ENCODE measurements at regions not wholly inside any gene's neighbourhood (a gene's known extent, or its start where the extent isn't known, plus 50 kb on each side); places are given as distances from the start of the nearest gene placed in this dataset.

DNA sequence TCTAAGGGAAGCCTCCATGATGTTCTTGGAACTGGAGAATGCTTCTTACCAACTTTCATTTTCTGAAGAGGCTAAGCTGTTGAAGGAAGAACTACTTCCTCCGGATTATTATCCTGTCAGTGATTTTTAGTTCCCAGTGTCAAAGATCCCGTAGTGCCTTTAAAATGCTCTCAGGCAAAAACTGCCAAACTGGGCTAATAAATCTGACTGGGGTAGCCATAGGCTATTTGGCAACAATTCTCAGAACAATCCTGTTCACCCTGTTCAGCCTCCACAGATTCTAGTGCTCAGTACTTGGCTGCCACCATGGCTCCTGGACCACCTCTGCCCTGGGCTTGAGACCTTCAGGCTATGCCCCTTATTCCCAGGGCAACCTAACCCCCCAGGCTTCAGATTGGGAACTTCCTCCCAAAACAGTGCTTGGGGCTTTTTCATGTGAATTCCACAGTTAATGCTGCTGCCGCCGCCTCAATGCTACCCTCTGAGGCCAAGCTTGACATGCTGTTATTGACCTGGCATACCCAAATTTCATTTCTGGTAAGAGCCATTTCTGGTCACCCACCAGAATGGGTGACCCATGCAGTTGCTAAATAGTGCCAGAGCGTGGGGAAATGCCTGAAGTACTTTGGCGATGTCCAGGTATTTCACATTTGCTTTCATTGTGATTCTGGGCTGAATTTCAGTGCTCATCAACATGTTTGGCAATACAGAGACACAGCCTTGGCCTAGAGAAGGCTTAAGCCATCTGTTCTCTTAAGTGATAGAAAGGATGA lies 110.0 kb upstream of the ARHGAP5 start:
- DNase-seq, result no peak

GRCh38 chr14:31967669-31967975 lies 109.5 kb upstream of the ARHGAP5 start:
- DNase-seq, result no peak

- no peak for DNase-seq
Observed at GRCh38 chr14:31968107-31968810, 108.8 kb upstream of the ARHGAP5 start.

GRCh38 chr14:31968956-31969698 lies 108.0 kb upstream of the ARHGAP5 start:
- DNase-seq, result no peak

- no peak for DNase-seq
Observed at GRCh38 chr14:31969699-31970240, 107.3 kb upstream of the ARHGAP5 start.

DNA sequence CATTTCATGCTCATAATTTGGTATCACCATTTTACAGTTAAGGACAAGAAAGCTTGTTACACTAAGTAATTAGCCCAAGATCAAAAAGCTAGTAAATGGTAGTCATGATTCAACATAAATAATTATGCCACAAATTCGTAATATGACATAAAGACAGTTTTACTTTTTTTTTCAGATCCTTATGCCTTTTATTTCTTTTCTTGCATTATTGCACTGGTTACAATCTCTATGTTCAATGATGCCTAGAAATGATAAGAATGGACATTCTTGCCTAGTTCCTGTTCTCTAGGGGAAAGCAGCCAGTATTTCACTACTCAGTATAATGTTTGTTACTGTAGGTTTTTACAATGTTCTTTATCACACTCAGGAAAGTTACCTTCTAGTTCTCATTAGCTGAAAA lies 106.4 kb upstream of the ARHGAP5 start:
- no peak for DNase-seq

DNA sequence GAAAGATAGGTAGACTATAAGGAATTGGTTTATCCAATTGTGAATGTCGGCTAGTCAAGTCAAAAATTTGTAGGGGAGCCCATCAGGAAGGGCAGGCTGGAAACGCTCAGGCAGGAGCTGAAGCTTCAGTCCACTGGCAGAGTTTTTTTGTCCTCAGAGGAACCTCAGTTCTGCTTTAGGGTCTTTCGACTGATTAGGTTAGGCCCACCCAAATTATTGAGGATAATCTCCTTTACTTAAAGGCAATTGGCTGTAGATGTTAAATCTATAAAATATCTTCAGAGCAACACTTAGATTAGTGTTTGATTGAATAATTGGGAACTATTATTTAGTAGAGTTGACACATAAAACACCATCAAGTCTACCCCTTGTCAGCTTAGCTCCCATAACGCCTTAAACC lies 105.5 kb upstream of the ARHGAP5 start:
- no peak for DNase-seq

DNA sequence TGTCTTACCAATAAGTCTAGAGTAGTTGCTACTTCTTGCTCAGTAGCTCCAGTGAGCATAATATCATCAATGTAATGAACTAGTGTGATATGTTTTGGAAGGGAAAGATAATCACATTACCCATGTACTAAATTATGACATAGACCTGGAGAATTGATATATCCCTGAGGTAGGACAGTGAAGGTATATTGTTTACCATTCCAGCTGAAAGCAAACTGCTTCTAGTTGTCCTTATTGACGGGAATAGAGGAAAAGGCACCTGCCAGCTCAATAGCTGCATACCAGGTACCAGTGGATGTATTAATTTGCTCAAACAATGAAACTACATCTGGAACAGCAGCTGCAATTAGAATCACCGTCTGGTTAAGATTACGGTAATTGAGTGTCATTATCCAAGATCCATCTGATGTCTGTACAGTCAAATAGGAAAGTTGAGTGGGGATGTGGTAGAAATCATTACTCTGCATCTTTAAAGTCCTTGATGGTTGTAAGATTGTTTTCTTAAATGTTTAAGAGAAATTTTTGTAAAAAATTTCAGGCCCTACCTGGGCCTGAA lies 100.0 kb upstream of the ARHGAP5 start:
- DNase-seq, result peak; percentile 76

GRCh38 chr14:31978423-31978822 lies 98.7 kb upstream of the ARHGAP5 start:
- DNase-seq, result no peak

GRCh38 chr14:31982642-31983041 lies 94.5 kb upstream of the ARHGAP5 start:
- DNase-seq, result no peak

GRCh38 chr14:31986405-31986804 lies 90.7 kb upstream of the ARHGAP5 start:
- no peak for DNase-seq

- DNase-seq, result no peak
Observed at GRCh38 chr14:31987721-31988120, 89.4 kb upstream of the ARHGAP5 start.

DNA sequence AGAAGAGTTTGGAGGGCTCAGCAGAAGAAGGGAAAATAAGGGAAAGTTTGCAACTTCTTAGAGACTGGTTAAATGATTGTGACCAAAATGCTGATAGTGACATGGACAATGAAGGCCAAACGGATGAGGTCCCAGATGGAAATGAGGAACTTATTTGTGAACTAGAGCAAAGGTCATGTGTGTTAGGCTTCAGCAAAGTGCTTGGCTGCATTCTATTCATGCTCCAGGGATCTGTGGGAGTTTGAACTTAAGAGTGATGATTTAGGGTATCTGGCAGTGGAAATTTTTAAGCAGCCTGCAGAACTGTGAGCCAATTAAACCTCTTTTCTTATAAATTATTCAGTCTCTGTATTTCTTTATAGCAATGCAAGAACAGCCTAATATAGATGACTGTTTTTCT lies 88.9 kb upstream of the ARHGAP5 start:
- no peak for DNase-seq

DNA sequence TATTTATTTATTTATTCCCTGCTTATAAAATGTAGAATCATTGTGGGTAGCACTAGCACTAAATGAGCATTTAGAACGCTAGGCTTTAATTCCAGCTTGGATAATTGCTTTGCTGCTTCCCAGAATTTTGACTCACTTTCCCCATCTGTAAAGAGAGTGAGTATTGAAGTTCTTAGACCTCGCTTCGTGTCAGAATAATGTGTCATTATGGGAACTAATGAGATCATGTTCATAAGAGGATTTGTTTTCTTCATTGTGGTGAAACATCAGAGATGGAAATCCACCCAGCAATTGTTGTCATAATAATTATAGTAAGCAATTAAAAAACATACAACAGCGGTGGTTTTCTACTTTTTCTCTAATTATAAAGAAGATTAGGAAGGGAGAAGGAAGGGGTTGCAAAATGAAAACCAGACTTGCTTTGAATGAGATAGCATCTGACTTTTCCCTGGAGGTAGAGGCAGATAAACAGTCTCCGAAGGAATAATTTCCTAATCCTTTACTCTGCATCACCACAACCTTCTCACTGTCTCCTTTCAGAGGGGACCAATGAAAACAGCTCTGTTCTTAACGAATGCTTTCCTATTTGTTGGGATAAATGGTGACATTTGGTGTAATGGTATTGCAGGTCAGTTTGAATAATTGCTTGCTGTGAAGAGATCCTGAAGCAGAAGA lies 86.8 kb upstream of the ARHGAP5 start:
- DNase-seq, result no peak

DNA sequence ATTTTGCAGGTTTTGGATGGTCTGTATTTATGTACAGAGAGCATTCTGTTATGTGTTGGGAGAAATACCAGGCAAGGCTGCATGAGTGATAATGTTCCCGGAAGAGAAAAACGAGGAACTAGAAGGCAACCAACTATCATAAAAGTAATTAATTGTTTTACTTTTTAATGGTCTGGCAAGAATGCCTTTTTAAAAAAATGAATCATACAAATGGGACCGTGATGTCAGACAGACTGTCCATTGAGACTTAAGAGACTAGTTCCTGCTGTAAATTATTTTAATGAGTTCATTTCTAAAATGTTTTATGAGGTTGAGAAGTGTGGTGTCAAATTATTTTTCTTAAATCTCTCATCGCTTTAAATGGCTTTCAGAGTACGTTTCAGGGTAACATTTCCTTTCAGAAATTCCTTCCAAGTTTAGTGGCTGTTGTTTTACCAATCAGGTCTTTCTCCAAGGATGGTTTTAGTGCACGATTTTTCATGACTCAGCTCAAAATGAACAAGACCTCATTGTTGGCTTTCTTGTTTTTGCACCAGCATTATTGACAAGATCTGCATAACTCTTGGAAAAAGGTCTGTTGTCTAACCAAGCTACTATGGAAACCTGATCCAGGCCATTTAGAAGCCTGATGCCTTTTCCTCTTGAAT lies 86.1 kb upstream of the ARHGAP5 start:
- DNase-seq, result no peak

GRCh38 chr14:31992011-31992447 lies 85.1 kb upstream of the ARHGAP5 start:
- DNase-seq, result no peak

GRCh38 chr14:31993521-31993951 lies 83.6 kb upstream of the ARHGAP5 start:
- no peak for DNase-seq

DNA sequence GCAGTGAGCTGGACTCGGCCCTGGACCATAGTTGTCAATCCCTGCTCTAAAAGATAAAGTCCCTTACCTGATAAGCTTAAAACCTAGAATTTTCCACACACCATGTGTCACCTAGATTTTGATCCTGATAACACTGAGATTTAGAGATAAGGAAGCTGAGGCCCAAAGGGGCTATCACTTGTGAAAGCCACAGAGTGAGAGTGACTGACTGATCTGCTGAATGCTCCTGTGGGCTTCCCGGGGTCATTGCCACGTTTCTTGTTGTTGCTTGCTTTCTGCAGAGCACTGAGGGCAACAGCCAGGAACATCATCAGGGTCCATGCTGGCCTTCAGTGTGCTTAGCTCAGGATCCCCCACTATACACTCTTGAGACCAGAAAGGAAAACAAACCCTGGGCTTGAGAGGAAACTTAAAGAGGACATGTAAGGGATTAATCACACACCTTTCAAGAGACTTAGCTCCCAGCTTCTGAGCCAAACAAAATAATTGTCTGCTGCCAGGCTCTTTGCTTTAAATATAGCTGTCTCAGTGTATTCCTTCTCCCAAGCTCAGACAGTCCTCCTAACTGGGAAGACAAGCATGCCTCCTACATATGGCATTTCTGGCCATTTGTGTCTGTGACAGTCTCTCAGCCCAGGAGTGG lies 82.6 kb upstream of the ARHGAP5 start:
- no peak for DNase-seq

DNA sequence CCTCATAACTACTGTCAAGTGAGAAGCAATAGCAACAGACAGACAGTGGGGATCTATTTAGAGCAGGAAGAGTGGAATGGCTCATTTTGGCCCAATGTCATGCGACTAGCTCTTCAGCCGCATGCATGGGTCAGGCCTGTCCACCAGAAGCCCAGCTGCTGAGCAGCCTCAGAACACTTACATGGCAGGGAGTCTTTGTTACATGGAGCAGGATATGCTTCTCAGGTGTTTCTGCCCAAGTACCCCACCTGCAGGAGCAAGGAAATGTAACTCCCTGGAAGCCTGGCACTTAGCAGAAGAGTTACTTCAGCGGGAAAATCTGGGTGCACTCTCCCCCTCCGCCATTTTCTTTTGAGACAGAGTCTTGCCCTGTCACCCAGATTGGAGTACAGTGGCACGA lies 73.5 kb upstream of the ARHGAP5 start:
- no peak for DNase-seq

DNA sequence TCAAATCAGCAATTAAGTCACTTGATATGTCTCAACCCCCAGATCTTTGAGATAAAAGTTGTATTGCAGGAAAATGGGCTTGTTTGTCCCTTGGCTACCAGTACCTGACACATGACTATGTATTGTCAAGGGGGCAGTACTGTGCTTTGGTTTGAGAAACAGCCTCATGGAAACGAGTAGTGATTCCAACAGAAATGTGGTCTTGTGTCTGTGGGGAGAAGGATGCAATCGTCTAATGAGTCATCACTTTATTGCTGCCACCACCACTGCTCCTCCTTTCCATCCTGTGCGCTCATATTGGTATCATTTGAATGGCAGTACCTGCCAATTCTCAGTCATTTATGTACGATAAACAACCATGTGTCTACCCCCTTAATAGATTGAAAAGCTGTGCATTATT lies 72.8 kb upstream of the ARHGAP5 start:
- no peak for DNase-seq

DNA sequence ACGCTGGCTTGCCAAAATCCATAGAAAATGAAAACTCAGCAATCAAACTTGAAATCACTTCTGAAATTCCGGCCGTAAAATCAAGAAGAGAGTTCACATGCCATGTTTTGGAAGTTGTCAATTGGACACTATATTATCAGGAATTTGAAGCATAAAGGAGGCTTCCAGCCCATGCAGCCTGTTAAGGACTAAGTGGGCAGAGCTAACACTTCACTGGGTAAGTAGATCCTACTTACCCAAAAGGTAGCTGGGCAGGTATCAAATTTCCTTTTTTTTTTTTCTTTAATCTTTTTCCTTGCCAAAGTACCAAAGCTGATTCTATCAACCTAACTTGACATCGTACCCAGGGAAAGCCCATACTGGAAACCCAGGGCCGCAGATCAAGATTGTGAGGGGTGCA lies 71.5 kb upstream of the ARHGAP5 start:
- no peak for DNase-seq
